Rectal smooth muscle tissue (tissue), 1 donor: ENCODE measurements at regions not wholly inside any gene's neighbourhood (a gene's known extent, or its start where the extent isn't known, plus 50 kb on each side); places are given as distances from the start of the nearest gene placed in this dataset.

Experiments
- H3K27ac ChIP-seq: one replicate; pipeline ENCODE4 v1.7.0; 2013; ENCODE audit warnings: low read depth, low read length, inconsistent platforms
- H3K27me3 ChIP-seq: one replicate; pipeline ENCODE4 v1.7.0; 2013; ENCODE audit warnings: low read length; ENCODE audit not compliant: control insufficient read depth, insufficient read depth
- H3K36me3 ChIP-seq: one replicate; pipeline ENCODE4 v1.7.0; 2013; ENCODE audit warnings: low read length; ENCODE audit not compliant: control insufficient read depth, insufficient read depth
- H3K4me1 ChIP-seq: one replicate; pipeline ENCODE4 v1.7.0; 2013; ENCODE audit warnings: low read length; ENCODE audit not compliant: control insufficient read depth, insufficient read depth
- H3K4me3 ChIP-seq: one replicate; pipeline ENCODE4 v1.7.0; 2013; ENCODE audit warnings: low read length
- H3K9ac ChIP-seq: one replicate; pipeline ENCODE4 v1.7.0; 2013; ENCODE audit warnings: low read length

DNA sequence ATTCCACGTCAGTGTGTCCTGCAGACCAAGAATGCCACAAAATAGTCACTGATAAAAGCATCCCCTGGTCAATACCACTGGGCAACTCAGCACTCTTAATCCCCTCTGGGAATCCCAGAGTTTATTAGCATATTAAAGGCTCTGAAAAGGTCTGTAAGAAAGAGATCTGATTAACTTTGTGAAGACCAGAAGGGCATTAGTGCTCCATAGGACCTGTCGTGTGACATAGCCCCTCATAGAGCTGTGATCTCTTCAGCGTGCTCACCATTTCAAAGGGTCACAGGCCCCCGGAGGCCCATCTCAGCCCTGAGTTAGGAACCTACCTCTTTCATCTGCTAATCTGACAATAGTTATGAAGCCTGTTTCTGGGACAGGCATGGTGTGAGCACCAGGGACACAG is 299.2 kb downstream of the MN1 start:
- Histone ChIP-seq H3K27me3 (no peaks in the 10 kb centered on the region), H3K9ac (no peak overlapping the region), H3K4me3 (no peak overlapping the region), H3K36me3 (no peaks in the 10 kb centered on the region), H3K4me1 (no peaks in the 10 kb centered on the region), H3K27ac (no peak overlapping the region)

DNA sequence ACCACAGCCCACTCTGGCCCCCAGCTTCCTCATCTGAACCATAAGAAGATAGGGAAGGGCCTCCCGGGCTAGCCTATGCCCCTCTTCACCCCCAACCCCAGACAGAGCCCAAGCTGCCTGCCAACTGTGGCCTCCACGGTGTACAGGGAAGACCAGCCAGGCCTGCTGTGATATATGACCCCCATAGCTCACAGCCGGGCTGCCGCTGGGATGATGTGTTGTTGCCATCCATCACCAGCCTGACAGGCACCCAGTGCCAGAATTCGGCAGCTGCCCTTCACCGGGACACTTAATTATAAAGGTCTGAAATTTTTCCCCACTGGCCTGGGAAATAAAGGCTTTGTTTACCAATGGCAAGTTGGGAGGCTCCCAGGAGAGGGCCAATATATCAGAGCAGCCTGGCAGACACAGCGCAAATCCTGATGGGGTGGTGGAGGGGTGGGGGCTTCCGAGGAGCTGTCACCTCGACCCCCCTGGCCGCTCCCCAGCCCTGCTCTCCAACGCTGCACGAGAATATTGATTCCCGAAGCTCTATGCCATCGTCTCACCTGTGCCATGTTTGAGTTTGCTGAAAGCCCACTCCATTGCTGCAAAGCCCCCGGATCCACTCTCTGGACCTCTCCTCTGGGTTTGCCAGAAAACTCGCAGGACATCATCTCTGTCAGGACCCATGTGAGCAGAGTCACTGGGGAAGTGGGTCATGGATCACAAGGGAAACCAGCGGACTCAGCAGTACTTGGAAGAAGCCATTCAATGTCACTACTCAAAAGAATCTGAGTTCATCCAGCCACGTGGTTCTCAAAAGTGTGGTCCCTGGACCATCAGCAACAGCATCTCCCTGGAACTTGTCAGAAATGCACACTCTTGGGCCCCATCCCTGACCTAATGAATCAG is 296.9 kb downstream of the MN1 start:
- Histone ChIP-seq H3K4me3 (no peak overlapping the region), H3K36me3 (no peaks in the 10 kb centered on the region), H3K4me1 (no peaks in the 10 kb centered on the region), H3K9ac (no peak overlapping the region), H3K27me3 (no peaks in the 10 kb centered on the region), H3K27ac (no peak overlapping the region)

DNA sequence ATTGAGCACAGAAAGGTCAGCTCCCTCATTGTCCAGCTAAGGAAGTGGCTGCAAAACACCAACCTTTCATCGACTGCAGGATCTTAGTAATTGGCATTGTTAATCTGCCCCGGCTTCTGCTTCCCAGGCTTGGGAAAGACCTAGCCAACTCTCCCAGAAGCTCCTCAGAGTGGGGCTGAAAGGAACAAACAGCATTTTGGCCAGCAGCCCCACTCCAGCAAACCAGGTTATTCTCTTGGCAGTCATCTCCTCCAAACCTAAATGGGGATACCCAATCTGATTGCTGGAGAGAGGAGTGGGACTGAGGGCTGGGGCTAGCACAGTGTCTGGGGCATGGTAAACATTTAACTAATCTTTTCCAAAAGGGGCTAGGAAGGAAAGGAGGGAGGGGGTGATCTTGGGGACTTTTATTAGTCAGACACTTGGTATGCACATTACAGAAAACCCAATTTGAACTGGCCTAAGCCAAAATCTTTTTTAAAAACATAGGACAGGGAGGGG is 294.4 kb downstream of the MN1 start:
- H3K36me3 ChIP-seq = no peaks in the 10 kb centered on the region
- H3K4me1 ChIP-seq = no peaks in the 10 kb centered on the region
- H3K9ac ChIP-seq = no peak overlapping the region
- H3K27ac ChIP-seq = no peak overlapping the region
- H3K4me3 ChIP-seq = no peak overlapping the region
- no peaks in the 10 kb centered on the region for H3K27me3 ChIP-seq

DNA sequence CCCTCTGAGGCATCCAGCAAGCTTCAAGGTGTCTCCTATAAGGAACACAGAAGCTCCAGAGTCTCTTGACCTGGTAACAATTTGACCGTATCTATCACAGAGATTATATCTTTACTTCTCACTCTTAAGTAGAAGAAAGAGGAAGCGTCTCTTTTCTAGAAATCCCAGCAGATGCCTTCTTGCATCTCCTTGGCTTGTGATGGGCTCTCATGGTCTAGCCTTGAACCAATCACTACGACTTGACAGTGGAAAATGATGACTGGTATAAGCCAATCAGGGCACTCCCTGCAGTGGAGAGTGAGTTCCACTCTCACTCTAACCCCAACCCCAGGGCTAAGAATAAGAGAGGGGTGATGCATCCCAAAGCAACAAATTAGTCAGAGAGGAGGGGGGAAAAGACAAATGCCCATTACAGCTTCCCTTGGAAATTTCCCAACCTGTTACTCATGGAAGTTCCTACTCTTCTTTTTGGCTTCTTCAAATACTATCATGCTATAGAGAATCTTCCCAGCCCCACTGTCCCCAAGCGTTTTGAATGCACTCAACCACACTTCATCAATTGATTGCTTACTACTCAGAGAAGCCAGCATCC is 293.5 kb downstream of the MN1 start:
- H3K4me1 ChIP-seq = no peaks in the 10 kb centered on the region
- no peaks in the 10 kb centered on the region for H3K36me3 ChIP-seq
- no peak overlapping the region for H3K27ac ChIP-seq
- H3K9ac ChIP-seq = no peak overlapping the region
- H3K27me3 ChIP-seq = no peaks in the 10 kb centered on the region
- no peak overlapping the region for H3K4me3 ChIP-seq

DNA sequence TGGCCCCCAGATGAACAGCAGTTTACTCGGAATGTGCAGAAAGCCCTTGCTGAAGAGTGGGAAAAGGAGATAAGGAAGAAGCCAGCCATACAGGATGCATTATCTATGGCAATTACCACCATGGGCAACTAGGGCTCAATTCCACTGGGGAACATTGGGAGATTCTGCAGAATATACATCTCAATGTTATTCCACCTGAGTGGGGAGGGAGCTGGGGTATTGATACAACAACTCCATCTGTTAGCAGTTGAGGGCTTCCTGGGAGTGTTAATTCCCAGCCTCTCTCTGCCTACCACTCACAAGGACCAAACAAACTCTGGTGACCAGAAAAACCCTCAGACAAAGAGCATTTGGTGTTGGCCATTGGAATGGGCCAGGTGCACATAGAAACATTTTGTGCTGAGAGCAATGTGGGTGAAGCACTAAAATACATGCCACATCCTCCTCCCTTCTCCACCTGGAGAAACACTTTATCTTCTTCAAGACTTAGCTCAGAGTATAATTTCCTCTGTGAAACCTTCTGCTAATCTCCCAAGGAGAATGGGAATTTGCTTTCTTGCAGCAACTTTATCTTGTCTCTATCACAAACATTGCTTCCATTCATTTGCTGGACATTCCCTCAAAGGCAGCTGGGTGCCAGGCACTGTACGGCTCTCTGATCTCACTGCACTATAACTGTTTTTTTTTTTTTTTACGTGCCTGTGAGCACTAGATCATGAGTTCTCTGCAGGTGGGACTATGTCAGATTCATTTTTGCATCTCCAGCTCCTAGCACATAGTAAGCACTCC is 292.2 kb downstream of the MN1 start:
- Histone ChIP-seq H3K36me3 (no peaks in the 10 kb centered on the region), H3K9ac (no peak overlapping the region), H3K4me1 (no peaks in the 10 kb centered on the region), H3K27ac (no peak overlapping the region), H3K27me3 (no peaks in the 10 kb centered on the region), H3K4me3 (no peak overlapping the region)

DNA sequence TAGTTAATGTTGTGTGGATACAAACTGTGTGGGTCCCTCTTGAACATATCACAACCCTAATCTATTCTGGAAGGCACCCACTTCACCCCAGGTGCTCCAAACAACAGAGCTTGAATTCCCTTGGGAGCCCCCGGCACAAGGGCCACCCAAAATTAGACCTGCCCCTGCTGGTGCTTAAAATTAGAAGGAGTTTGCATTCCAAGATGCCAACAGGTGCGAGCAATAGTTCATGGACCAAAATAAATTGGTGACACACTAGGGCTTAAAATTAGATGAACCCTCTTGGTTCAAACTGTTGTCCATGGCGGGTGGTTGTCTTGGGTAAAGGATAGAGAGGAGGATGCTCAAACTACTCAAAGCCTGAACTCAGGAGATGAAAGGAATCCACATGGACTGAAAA is 291.5 kb downstream of the MN1 start:
- no peaks in the 10 kb centered on the region for H3K4me1 ChIP-seq
- H3K9ac ChIP-seq = no peak overlapping the region
- H3K27me3 ChIP-seq = no peaks in the 10 kb centered on the region
- H3K36me3 ChIP-seq = no peaks in the 10 kb centered on the region
- H3K4me3 ChIP-seq = no peak overlapping the region
- H3K27ac ChIP-seq = no peak overlapping the region

DNA sequence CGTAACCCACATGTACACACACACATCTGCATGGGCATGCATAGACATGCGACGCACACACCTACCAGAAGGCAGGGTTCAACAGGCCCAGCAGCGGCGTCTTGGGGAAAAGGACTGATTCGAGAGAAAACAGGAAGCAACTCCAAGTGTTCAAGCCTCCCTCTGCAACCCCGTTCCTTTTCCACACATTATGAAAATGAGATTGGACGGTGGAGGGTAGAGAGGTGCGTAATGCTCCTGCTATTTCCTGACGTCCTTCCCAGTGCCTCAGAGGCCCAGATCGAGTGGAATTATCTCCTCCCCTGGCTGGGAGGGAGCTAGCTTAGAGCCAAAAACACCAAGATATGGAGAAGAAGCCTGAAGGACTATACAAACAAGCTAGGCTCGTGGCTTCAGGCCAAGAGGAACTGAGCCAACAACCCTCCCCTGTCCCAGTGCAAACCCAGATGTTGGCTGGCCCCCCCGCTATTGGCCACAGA is 289.2 kb downstream of the MN1 start:
- Histone ChIP-seq H3K9ac (no peak overlapping the region), H3K4me3 (no peak overlapping the region), H3K27ac (no peak overlapping the region), H3K36me3 (no peaks in the 10 kb centered on the region), H3K4me1 (no peaks in the 10 kb centered on the region), H3K27me3 (no peaks in the 10 kb centered on the region)

DNA sequence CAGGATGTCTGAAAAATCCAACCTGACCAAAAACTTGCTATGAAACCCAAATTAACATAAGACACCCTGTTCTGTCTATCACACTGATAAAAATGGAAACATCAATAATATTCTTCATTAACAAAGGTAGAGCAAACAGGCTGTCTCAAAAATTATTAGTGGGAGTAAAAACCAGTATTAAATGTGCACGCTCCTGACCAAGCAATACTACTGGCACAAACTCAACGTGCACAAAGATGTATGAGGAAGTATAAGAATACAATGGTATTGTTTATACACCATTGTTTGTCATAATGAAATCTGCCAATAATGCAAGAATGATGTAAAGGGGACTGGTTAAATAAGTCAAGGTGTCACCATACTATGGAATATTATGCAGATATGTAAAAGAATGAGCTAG is 288.5 kb downstream of the MN1 start:
- Histone ChIP-seq H3K27ac (no peak overlapping the region), H3K4me1 (no peaks in the 10 kb centered on the region), H3K9ac (no peak overlapping the region), H3K4me3 (no peak overlapping the region), H3K36me3 (no peaks in the 10 kb centered on the region), H3K27me3 (no peaks in the 10 kb centered on the region)

DNA sequence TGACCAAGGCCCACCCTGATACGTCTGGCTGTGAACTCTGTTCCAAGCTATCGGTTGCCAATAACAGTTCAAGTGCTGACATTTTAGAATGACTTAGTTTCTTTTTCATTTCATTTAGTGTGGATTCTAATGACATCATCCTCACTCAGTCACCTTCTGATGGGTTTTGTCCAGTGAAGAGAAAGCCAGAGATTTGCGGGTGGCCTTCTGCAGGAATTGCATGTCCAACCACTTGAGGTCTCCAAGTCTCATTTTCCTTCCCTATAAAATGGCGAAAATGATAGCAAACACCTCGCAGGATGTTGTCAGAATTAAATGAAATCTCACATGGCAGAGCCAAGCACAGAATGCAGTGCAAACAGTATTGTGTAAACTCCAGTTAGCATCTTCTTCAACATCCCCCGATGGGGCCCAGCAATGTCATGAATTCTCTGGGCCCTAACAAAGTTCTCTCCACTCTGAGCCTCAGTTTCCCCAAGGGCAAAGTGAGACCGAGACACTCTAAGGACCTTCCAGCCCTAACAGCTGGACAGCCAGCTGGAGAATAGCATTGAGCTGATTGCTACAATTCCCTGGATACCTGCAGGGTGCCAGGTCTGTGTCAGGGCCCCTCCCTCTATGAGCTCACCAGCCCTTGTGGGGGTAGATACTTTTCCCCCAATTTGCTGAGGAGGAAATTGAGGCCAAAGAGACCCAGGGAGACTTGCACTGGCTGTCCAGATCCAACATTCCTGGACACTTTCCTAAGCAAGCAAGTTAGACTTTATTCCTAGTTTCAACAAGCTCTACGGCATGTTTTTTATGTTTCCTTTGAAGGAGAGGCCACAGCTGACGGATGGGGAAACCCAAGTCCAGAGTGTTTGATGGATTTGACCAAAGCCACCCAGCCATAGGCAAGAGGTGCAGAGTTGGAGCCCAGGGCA is 286.7 kb downstream of the MN1 start:
- H3K27ac ChIP-seq = no peak overlapping the region
- no peaks in the 10 kb centered on the region for H3K36me3 ChIP-seq
- no peaks in the 10 kb centered on the region for H3K4me1 ChIP-seq
- no peak overlapping the region for H3K4me3 ChIP-seq
- no peak overlapping the region for H3K9ac ChIP-seq
- no peaks in the 10 kb centered on the region for H3K27me3 ChIP-seq

DNA sequence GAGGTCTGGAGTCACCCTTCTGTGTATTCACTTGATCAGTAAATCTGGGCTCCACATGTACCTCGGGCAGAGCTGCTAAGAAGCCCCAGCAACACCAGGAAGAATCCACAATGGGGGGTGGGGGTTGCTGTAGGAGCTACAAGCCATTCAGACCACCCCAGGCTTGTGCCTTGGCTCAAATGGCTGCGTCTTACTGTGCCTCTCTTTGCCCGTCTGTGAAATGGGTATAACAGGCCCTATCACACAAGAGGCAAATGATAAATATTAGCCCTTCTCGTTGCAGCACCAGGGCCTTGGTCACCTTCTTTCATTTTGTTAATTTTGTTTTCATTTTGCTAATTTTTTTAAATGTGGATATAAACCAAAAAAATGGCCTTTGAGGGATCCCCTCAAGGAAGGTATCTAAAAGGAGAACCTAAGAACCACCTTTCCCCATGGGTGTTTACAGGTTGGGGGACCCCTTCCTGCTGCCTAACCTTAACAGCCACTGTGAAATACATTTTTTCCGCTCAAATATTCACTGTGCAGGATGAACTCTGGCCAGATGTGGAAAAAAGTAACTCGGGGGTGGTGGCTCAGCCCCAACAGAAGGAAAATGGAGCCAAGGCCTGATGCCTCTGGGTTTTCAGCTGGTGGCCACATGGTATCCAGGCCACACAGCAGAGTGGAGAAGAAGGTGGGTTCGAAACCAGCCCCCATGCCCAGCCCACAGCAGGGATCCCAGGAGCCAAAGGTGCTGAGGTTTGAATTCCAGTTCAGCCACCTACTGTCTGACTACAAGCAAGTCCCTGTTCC is 284.0 kb downstream of the MN1 start:
- no peaks in the 10 kb centered on the region for H3K27me3 ChIP-seq
- H3K9ac ChIP-seq = no peak overlapping the region
- no peaks in the 10 kb centered on the region for H3K36me3 ChIP-seq
- no peak overlapping the region for H3K4me3 ChIP-seq
- H3K4me1 ChIP-seq = no peaks in the 10 kb centered on the region
- no peak overlapping the region for H3K27ac ChIP-seq
